Stimulated activated effector memory CD8-positive, alpha-beta T cell treated with anti-CD3 and anti-CD28 coated beads, Interleukin-12 subunit alpha, Interleukin-12 subunit beta, amount 100 ng/mL, for 72 hours (primary cell): ENCODE measurements at regions not wholly inside any gene's neighbourhood (a gene's known extent, or its start where the extent isn't known, plus 50 kb on each side); places are given as distances from the start of the nearest gene placed in this dataset.
"Not testable (repeated sequence)": the region's sequence is repeated elsewhere in the genome, so short reads cannot be mapped to it uniquely, and the experiment has no call there.

ENCODE experiments used
- ATAC-seq: fragments of 150-1000 bp; cut with Tn5 transposase; 2 replicates; pipeline ENCODE4 v1.10.0; 2021
- DNase-seq, 2 donors: peaks; one replicate each; pipeline ENCODE4 v3.0.0; 2021 to 2022; ENCODE audit warnings: low spot score in 2 of 2
- H3K27ac Mint-ChIP-seq: one replicate; pipeline ENCODE4 v1.8.0; 2022; ENCODE audit warnings: mild to moderate bottlenecking, mixed read lengths
- H3K36me3 Mint-ChIP-seq: one replicate; pipeline ENCODE4 v1.8.0; 2022; ENCODE audit warnings: mild to moderate bottlenecking, mixed read lengths
- H3K4me1 Mint-ChIP-seq: one replicate; pipeline ENCODE4 v1.8.0; 2022; ENCODE audit warnings: mixed read lengths
- H3K4me3 Mint-ChIP-seq: one replicate; pipeline ENCODE4 v1.8.0; 2022; ENCODE audit warnings: mild to moderate bottlenecking, mixed read lengths
- H3K9me3 Mint-ChIP-seq: one replicate; pipeline ENCODE4 v1.8.0; 2022; ENCODE audit warnings: mixed read lengths

DNA sequence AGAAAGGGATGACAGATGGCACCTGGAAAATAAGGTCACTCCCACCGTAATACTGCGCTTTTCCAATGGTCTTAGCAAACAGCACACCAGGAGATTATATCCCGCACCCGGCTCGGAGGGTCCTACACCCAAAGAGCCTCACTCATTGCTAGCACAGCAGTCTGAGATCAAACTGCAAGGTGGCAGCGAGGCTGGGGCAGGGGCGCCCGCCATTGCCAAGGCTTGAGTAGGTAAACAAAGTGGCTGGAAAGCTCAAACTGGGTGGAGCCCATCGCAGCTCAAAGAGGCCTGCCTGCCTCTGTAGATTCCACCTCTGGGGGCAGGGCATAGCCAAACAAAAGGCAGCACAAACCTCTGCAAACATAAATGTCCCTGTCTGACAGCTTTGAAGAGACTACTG, 953.8 kb upstream of the EPHA6 start:
- H3K27ac Mint-ChIP-seq, H3K4me3 Mint-ChIP-seq, H3K36me3 Mint-ChIP-seq, ATAC-seq, H3K4me1 Mint-ChIP-seq, DNase-seq: not testable (repeated sequence)
- peaks cover 13% of the 10 kb centered on the region for H3K9me3 Mint-ChIP-seq

DNA sequence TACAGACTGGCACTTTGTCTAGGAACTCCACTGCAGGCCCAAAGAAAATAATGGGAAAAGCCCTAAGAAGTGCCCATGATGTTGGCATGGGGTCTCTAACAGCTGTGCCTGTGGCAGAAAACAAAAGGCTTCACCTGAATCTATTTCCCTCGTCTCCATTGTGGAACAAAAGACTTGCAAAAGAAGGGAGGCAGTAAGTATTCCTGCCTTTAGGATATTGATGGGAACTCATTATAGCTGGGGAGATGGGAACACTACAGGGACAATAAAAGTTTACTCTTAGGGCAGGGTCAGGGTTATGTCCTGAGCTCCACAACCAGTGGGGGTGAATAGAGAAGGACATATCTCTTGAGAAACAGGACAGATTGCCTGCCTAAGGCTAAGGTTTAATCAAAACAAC, 930.6 kb upstream of the EPHA6 start:
- Mint-ChIP-seq H3K4me3 (no peak overlapping the region), H3K9me3 (peaks cover 10% of the 10 kb centered on the region), H3K27ac (no peak overlapping the region), H3K4me1 (no peaks in the 10 kb centered on the region), H3K36me3 (no peaks in the 10 kb centered on the region)
- no peak for ATAC-seq
- no peak for DNase-seq

DNA sequence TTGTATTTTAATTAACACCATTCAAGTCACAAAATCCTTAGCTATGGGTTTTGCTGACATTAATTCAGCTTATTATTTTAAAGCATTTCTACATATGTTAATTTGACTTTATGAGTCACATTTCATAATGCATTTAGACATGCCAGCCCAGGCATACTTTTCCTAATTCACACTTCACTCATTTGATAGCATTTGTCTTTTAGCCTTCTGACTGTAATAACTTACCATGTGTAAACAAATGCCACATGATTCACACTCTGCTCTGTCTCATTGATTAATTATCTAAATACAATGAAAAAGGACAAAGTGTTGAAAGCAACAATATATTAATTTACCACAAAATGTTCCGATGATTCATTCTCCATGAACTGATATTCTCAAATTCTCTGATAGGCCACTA, 927.8 kb upstream of the EPHA6 start:
- H3K4me1 Mint-ChIP-seq, result no peaks in the 10 kb centered on the region
- ATAC-seq (no peak), DNase-seq (no peak)
- H3K27ac Mint-ChIP-seq, result no peak overlapping the region
- H3K36me3 Mint-ChIP-seq, result no peaks in the 10 kb centered on the region
- H3K4me3 Mint-ChIP-seq, result no peak overlapping the region
- peaks cover 15% of the 10 kb centered on the region for H3K9me3 Mint-ChIP-seq

GRCh38 chr3:95887114-95887513, 927.3 kb upstream of the EPHA6 start:
- no peak for DNase-seq
- Mint-ChIP-seq H3K9me3 (peaks cover 15% of the 10 kb centered on the region), H3K27ac (no peak overlapping the region), H3K4me3 (no peak overlapping the region), H3K4me1 (no peaks in the 10 kb centered on the region), H3K36me3 (no peaks in the 10 kb centered on the region)
- ATAC-seq, result no peak

DNA sequence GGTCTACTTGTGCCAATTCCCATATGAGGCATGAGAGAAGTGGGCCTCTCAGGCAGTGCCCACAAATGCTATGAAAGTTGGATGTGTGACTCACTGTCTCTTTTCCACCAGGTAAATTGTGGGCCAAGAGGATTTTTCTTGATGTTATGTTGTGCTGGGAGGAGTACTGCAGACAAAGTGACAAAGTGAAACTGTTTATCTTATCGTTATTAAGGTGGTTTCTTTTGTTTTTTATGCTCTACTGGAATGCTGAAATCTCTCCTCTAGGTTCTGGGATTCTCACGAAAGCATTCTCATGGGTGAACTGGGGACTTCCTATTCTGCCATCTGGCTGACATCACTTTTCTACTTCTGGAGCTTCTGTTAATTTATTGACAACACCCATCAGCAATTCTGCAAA, 919.6 kb upstream of the EPHA6 start:
- ATAC-seq, result no peak
- peaks cover 22% of the 10 kb centered on the region for H3K9me3 Mint-ChIP-seq
- no peak for DNase-seq
- no peak overlapping the region for H3K4me3 Mint-ChIP-seq
- no peaks in the 10 kb centered on the region for H3K4me1 Mint-ChIP-seq
- H3K36me3 Mint-ChIP-seq, result no peaks in the 10 kb centered on the region
- H3K27ac Mint-ChIP-seq, result no peak overlapping the region

DNA sequence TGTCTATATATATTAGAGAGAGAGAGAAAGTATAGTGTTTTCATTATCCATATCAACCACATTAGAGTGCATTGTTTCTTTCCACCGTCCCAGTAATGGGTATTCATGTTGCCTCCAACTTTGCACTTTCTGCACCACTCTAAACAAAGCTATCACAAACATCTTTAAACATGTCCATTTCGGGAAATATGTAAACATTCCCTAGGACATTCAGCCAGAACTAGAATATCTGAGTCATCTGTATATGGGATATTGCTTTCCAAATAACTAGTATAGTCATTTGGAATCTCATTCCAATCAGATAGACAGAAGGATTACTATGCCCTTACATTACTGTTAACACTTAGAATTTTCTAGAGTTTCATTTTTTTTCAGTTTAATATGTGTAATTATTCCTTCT, 914.9 kb upstream of the EPHA6 start:
- Mint-ChIP-seq H3K9me3 (peaks cover 12% of the 10 kb centered on the region), H3K4me1 (no peaks in the 10 kb centered on the region)
- ATAC-seq, result no peak

DNA sequence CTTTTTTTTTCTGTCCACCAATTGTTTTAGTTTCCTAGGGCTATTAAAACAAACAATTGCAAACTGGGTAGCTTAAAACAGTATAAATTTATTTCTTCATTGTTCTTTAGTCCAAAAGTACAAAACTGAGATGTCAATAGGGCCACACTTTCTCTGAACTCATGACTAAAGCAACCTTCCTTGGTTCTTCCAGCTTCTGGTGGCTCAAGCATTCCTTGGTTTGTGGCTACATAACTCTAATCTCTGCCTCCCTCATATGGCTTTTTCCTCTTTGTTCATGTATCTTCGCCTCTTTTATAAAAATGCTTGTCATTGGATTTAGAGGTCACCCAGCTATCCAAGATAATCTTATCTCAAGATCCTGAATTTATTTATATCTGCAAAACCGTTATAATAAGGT, 914.5 kb upstream of the EPHA6 start:
- no peak for DNase-seq
- H3K4me1 Mint-ChIP-seq, result no peaks in the 10 kb centered on the region
- no peak for ATAC-seq
- H3K27ac Mint-ChIP-seq, result no peak overlapping the region
- H3K9me3 Mint-ChIP-seq, result peaks cover 10% of the 10 kb centered on the region
- no peaks in the 10 kb centered on the region for H3K36me3 Mint-ChIP-seq
- no peak overlapping the region for H3K4me3 Mint-ChIP-seq

More for the DNA sequence above, 914.9 kb upstream of the EPHA6 start:
- Mint-ChIP-seq H3K4me3 (no peak overlapping the region), H3K36me3 (no peaks in the 10 kb centered on the region), H3K27ac (no peak overlapping the region)
- DNase-seq, result no peak

- ATAC-seq (no peak), DNase-seq (no peak)
- no peak overlapping the region for H3K27ac Mint-ChIP-seq
- H3K36me3 Mint-ChIP-seq, result no peaks in the 10 kb centered on the region
- H3K9me3 Mint-ChIP-seq, result peaks cover 7% of the 10 kb centered on the region
- H3K4me1 Mint-ChIP-seq, result no peaks in the 10 kb centered on the region
- no peak overlapping the region for H3K4me3 Mint-ChIP-seq
These were observed 912.4 kb upstream of the EPHA6 start for GRCh38 chr3:95901948-95902347.

- Mint-ChIP-seq H3K4me3 (no peak overlapping the region), H3K4me1 (no peaks in the 10 kb centered on the region), H3K36me3 (no peaks in the 10 kb centered on the region), H3K9me3 (peaks cover 7% of the 10 kb centered on the region), H3K27ac (no peak overlapping the region)
- DNase-seq (no peak), ATAC-seq (no peak)
These were observed 909.2 kb upstream of the EPHA6 start for GRCh38 chr3:95905182-95905581.

GRCh38 chr3:95911767-95912166, 902.6 kb upstream of the EPHA6 start:
- Mint-ChIP-seq H3K36me3 (no peaks in the 10 kb centered on the region), H3K9me3 (peaks cover 17% of the 10 kb centered on the region), H3K27ac (no peak overlapping the region), H3K4me3 (no peak overlapping the region), H3K4me1 (no peaks in the 10 kb centered on the region)
- DNase-seq (no peak), ATAC-seq (no peak)

DNA sequence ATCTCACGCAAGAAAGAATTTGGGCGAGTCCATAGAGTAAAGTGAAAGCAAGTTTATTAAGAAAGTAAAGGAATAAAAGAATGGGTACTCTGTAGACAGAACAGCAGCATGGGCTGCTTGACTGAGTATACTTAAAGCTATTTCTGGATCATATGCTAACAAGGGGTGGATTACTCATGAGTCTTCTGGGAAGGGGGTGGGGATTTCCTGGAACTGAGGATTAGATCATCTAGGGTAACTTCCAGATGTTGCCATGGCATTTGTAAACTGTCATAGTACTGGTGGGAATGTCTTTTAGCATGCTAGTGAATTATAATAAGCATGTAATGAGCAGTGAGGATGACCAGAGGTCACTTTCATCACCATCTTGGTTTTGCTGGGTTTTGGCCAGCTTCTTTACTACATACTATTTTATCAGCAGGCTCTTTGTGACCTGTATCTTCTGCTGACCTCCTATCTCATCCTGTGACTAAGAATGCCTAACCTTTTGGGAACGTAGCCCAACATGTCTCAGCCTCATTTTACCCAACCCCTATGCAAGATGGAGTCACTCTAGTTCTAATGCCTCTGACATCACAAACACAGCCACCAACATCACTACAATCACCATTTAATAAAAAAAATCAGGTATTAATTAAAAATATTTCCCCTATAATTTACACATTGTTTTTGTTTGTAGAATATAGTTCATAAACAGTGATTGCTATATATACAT, 890.7 kb upstream of the EPHA6 start:
- H3K4me3 Mint-ChIP-seq, result no peak overlapping the region
- H3K4me1 Mint-ChIP-seq, result no peaks in the 10 kb centered on the region
- H3K36me3 Mint-ChIP-seq, result no peaks in the 10 kb centered on the region
- H3K27ac Mint-ChIP-seq, result no peak overlapping the region
- ATAC-seq (peak; percentile 75), DNase-seq (no peak)
- H3K9me3 Mint-ChIP-seq, result peaks cover 14% of the 10 kb centered on the region

- ATAC-seq, result no peak
- H3K4me1 Mint-ChIP-seq, result no peaks in the 10 kb centered on the region
- DNase-seq, result no peak
- H3K4me3 Mint-ChIP-seq, result no peak overlapping the region
- no peaks in the 10 kb centered on the region for H3K36me3 Mint-ChIP-seq
- H3K27ac Mint-ChIP-seq, result no peak overlapping the region
- peaks cover 11% of the 10 kb centered on the region for H3K9me3 Mint-ChIP-seq
These were observed 887.4 kb upstream of the EPHA6 start for GRCh38 chr3:95926904-95927501.

DNA sequence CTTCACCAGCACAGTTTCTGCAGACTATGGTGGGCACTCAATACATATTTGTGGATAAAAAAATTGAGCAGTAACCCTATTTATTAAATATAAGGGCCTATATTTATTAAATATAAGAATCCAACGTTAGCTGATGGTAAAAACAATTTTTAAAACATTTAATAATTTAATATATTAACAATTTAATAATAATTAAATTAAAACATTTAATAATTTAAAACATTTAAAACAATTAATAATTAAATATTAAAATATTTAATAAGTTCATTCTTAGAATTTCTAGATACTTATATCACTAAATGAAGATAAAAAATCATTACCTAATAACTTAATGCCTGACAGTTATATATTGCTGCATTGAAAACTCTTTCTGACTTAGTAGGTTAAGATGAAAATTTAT, 880.2 kb upstream of the EPHA6 start:
- DNase-seq, result no peak
- H3K4me1 Mint-ChIP-seq, result no peaks in the 10 kb centered on the region

GRCh38 chr3:95939235-95939809, 875.1 kb upstream of the EPHA6 start:
- H3K27ac Mint-ChIP-seq, result no peak overlapping the region
- H3K4me1 Mint-ChIP-seq, result no peaks in the 10 kb centered on the region
- H3K9me3 Mint-ChIP-seq, result peaks cover 13% of the 10 kb centered on the region
- ATAC-seq (no peak), DNase-seq (no peak)
- no peaks in the 10 kb centered on the region for H3K36me3 Mint-ChIP-seq
- no peak overlapping the region for H3K4me3 Mint-ChIP-seq

More for the DNA sequence above, 880.2 kb upstream of the EPHA6 start:
- Mint-ChIP-seq H3K27ac (no peak overlapping the region), H3K4me3 (no peak overlapping the region), H3K9me3 (peaks cover 6% of the 10 kb centered on the region), H3K36me3 (no peaks in the 10 kb centered on the region)
- no peak for ATAC-seq

GRCh38 chr3:95965704-95966336, 848.6 kb upstream of the EPHA6 start:
- DNase-seq, result no peak
- Mint-ChIP-seq H3K27ac (no peak overlapping the region), H3K9me3 (peaks cover 5% of the 10 kb centered on the region), H3K4me3 (no peak overlapping the region), H3K36me3 (no peaks in the 10 kb centered on the region), H3K4me1 (no peaks in the 10 kb centered on the region)
- no peak for ATAC-seq

- DNase-seq (no peak), ATAC-seq (no peak)
- Mint-ChIP-seq H3K4me1 (no peaks in the 10 kb centered on the region), H3K36me3 (no peaks in the 10 kb centered on the region), H3K4me3 (no peak overlapping the region), H3K27ac (no peak overlapping the region), H3K9me3 (peaks cover 17% of the 10 kb centered on the region)
These were observed 842.8 kb upstream of the EPHA6 start for GRCh38 chr3:95971573-95971972.
